DND-41 (cell line): ENCODE measurements at regions not wholly inside any gene's neighbourhood (a gene's known extent, or its start where the extent isn't known, plus 50 kb on each side); places are given as distances from the start of the nearest gene placed in this dataset.

ENCODE experiments used
- ATAC-seq: fragments of 200-7000 bp; cut with Tn5 transposase; 3 replicates; pipeline ENCODE4 v1.9.1; 2021; ENCODE audit warnings: low read depth; ENCODE audit not compliant: insufficient read depth
- DNase-seq: peaks from one replicate; pipeline ENCODE4 v3.0.0-alpha.2; 2020
- H2AFZ ChIP-seq: 2 replicates; pipeline ENCODE4 v1.6.0; 2012; ENCODE audit warnings: low read depth, low read length
- H3K27ac ChIP-seq: 2 replicates; pipeline ENCODE4 v1.5.1; 2012; ENCODE audit warnings: low read length, inconsistent platforms
- H3K27me3 ChIP-seq: fragments of 200-600 bp; sonication (generic); 2 replicates; pipeline ENCODE4 v1.6.0; 2012; ENCODE audit warnings: low read length, mild to moderate bottlenecking, inconsistent platforms; ENCODE audit not compliant: insufficient read depth, poor library complexity
- H3K36me3 ChIP-seq: 2 replicates; pipeline ENCODE4 v1.5.1; 2012; ENCODE audit warnings: low read length, inconsistent platforms; ENCODE audit not compliant: insufficient read depth
- H3K4me1 ChIP-seq: 2 replicates; pipeline ENCODE4 v1.5.1; 2012; ENCODE audit warnings: mild to moderate bottlenecking, low read length; ENCODE audit not compliant: insufficient read depth
- H3K4me2 ChIP-seq: 2 replicates; pipeline ENCODE4 v1.6.0; 2012; ENCODE audit warnings: mild to moderate bottlenecking, moderate library complexity, low read length, inconsistent platforms; ENCODE audit not compliant: insufficient read depth
- H3K4me3 ChIP-seq, 2 experiments: fragments of 200-600 bp in 1 of 2; shearing (Covaris generic) in 1 of 2; 2 replicates each; pipeline ENCODE4 v1.5.1; 2012 to 2016; ENCODE audit warnings: inconsistent platforms in 2 of 2, low read length in 2 of 2, mild to moderate bottlenecking in 2 of 2, low read depth in 1 of 2, moderate library complexity in 1 of 2
- H3K79me2 ChIP-seq: 2 replicates; pipeline ENCODE4 v1.6.0; 2012; ENCODE audit warnings: low read length, inconsistent platforms; ENCODE audit not compliant: insufficient read depth
- H3K9ac ChIP-seq: 2 replicates; pipeline ENCODE4 v1.6.0; 2012; ENCODE audit warnings: low read depth, mild to moderate bottlenecking, inconsistent platforms, low read length, moderate library complexity
- H3K9me3 ChIP-seq: 2 replicates; pipeline ENCODE4 v1.5.1; 2012; ENCODE audit warnings: low read length, moderate library complexity, mild to moderate bottlenecking, inconsistent platforms; ENCODE audit not compliant: insufficient read depth, severe bottlenecking
- H4K20me1 ChIP-seq: 2 replicates; pipeline ENCODE4 v1.6.0; 2012; ENCODE audit warnings: low read length; ENCODE audit not compliant: insufficient read depth
- EZH2 ChIP-seq: IDR thresholded peaks from 3 replicates; pipeline ENCODE4 v1.6.1; 2012; ENCODE audit warnings: borderline replicate concordance, low read depth, mild to moderate bottlenecking, moderate library complexity, low read length, inconsistent platforms; ENCODE audit not compliant: severe bottlenecking
- TF ChIP-seq, protein P1 (sequence below): IDR thresholded peaks from 2 replicates; pipeline ENCODE4 v1.5.1; 2012; ENCODE audit warnings: borderline replicate concordance, low read length, moderate library complexity, mild to moderate bottlenecking; ENCODE audit not compliant: poor library complexity, severe bottlenecking; ENCODE audit errors: extremely low read depth

- H3K27me3 ChIP-seq: no peaks in the 10 kb centered on the region
- no peak overlapping the region for H3K4me3 ChIP-seq
- no peaks in the 10 kb centered on the region for H3K79me2 ChIP-seq
- TF ChIP-seq, protein P1, sequence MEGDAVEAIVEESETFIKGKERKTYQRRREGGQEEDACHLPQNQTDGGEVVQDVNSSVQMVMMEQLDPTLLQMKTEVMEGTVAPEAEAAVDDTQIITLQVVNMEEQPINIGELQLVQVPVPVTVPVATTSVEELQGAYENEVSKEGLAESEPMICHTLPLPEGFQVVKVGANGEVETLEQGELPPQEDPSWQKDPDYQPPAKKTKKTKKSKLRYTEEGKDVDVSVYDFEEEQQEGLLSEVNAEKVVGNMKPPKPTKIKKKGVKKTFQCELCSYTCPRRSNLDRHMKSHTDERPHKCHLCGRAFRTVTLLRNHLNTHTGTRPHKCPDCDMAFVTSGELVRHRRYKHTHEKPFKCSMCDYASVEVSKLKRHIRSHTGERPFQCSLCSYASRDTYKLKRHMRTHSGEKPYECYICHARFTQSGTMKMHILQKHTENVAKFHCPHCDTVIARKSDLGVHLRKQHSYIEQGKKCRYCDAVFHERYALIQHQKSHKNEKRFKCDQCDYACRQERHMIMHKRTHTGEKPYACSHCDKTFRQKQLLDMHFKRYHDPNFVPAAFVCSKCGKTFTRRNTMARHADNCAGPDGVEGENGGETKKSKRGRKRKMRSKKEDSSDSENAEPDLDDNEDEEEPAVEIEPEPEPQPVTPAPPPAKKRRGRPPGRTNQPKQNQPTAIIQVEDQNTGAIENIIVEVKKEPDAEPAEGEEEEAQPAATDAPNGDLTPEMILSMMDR: no peak
- no peak for TF ChIP-seq EZH2
- ATAC-seq: no peak
- H3K9me3 ChIP-seq: no peaks in the 10 kb centered on the region
- H4K20me1 ChIP-seq: peaks cover 11% of the 10 kb centered on the region; the same call in 1 of the 2 replicates
- no peak for DNase-seq
- H3K27ac ChIP-seq: no peak overlapping the region
- no peaks in the 10 kb centered on the region for H3K36me3 ChIP-seq
- H3K4me2 ChIP-seq: no peak overlapping the region
- H2AFZ ChIP-seq: no peak overlapping the region
- H3K4me1 ChIP-seq: no peaks in the 10 kb centered on the region
- no peak overlapping the region for H3K9ac ChIP-seq
Measured at GRCh38 chr4:3834186-3834662, 68.0 kb downstream of the ADRA2C start.

GRCh38 chr4:3834663-3835521, 68.7 kb downstream of the ADRA2C start:
- no peak overlapping the region for H3K4me3 ChIP-seq
- H3K36me3 ChIP-seq: no peaks in the 10 kb centered on the region
- DNase-seq (no peak), ATAC-seq (no peak)
- H3K79me2 ChIP-seq: no peaks in the 10 kb centered on the region
- TF ChIP-seq EZH2: no peak
- TF ChIP-seq, protein P1: peak; percentile 8
- H3K4me2 ChIP-seq: no peak overlapping the region
- peaks cover 6% of the 10 kb centered on the region; the same call in 1 of the 2 replicates for H4K20me1 ChIP-seq
- no peaks in the 10 kb centered on the region for H3K4me1 ChIP-seq
- H3K9me3 ChIP-seq: no peaks in the 10 kb centered on the region
- H3K27ac ChIP-seq: no peak overlapping the region
- no peak overlapping the region for H2AFZ ChIP-seq
- H3K27me3 ChIP-seq: no peaks in the 10 kb centered on the region
- H3K9ac ChIP-seq: no peak overlapping the region

DNA sequence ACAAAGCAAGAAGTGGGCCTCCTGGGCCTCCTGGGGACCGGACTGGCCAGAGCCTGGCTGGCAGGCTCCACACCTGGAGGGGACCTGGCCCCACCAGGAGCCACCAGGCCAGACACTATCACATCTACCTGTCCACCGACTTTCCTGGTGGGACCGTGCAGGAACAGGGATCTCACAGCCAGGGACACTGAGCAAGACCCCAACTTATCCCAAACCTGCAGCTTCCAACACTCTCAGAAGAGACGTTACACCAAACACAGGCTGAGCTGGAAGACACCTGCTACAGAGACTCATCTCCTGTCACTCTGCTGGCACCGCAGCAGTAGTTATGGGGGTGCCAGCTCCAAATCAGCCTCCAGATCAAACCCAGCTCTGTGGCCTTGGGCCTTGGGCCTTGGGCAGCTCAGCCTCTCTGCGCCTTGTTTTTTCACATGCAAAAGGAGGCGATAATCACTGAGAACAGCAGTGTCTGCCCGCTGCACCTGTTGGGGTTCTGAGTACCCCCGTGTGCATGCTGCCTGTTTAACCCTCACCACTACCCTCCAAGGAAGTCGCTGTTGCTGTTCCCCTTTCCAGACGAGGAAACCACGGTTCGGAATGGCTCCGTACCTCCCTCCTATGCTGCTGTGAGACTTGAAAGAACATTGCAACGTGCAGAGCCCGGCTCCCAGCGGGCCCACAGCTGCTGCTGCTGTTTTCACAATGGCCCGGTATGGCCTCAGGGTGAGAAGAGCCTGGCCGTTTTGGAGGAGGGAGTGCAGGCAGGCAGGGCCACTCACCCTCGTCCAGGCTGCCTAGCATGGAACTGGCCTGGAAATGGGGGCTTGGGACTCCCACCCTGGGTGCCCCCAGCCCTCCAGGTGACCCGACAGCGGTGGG, 69.6 kb downstream of the ADRA2C start:
- no peak for DNase-seq
- Histone ChIP-seq H3K9me3 (no peaks in the 10 kb centered on the region), H3K27me3 (no peaks in the 10 kb centered on the region), H3K36me3 (no peaks in the 10 kb centered on the region), H3K79me2 (no peaks in the 10 kb centered on the region), H3K4me1 (no peaks in the 10 kb centered on the region), H3K4me2 (no peak overlapping the region), H3K27ac (no peak overlapping the region), H2AFZ (no peak overlapping the region), H4K20me1 (no peaks in the 10 kb centered on the region; the same call in 1 of the 2 replicates), H3K4me3 (no peak overlapping the region), H3K9ac (no peak overlapping the region)
- ATAC-seq: no peak
- TF ChIP-seq, protein P1: no peak
- TF ChIP-seq EZH2: no peak
